ENCODE measurements at regions not wholly inside any gene's neighbourhood (a gene's known extent, or its start where the extent isn't known, plus 50 kb on each side); places are given as distances from the start of the nearest gene placed in this dataset.
"Not testable (repeated sequence)": the region's sequence is repeated elsewhere in the genome, so short reads cannot be mapped to it uniquely, and the experiment has no call there.

DNA sequence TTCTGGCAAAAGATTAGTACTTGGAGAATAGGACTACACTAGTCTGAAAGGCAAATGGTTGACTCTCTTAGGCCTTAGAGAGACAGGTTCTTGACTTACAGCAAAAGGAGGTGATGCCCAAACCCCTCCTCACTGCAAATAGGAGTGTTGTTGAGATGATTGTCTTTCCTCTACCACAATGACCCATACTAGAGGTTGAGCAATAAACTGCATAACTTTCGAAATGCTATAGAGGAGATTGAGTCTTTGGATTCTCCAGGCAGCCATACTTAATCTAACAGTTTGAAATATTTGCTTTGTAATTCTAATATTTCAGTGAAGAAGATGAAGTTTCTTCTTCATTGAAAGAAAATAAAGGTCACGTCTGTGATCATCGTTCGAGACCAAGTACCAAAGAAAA, 498.5 kb upstream of the GBE1 start:
- no peak for DNase-seq

DNA sequence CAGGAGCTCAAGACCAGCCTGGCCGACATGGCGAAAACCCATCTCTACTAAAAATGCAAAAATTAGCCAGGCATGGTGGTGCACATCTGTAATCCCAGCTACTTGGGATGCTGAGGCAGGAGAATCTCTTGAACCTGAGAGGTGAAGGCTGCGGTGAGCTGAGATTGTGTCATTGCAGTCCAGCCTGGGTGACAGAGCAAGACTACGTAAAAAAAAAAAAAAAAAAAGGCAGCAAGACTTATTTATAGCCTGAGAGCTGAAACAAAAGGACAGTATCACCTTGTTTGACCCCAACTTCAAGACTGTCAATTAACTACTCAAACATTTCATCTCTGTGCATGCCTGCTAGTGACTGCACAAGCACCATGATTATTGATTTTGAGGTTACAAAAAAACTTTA, 478.9 kb upstream of the GBE1 start:
- DNase-seq = no peak

DNA sequence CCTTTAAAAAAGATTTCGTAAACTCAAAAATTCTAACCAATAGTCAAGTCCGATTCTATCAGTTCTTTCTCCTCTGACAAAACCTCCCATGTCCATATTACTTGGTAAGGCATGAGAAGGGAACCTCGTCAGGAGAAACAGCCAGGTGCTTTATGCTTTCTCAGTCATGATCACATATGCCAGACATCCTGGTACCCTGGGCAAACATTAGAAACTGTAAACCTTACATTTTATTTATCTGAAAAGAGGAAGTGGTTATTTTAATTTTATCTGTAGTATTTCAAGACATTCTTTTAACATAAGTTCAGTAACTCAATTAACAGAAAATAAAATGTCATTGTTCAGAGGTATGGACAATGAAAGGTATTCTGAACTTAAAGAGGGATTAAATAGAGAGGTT, 474.8 kb upstream of the GBE1 start:
- no peak for DNase-seq

DNA sequence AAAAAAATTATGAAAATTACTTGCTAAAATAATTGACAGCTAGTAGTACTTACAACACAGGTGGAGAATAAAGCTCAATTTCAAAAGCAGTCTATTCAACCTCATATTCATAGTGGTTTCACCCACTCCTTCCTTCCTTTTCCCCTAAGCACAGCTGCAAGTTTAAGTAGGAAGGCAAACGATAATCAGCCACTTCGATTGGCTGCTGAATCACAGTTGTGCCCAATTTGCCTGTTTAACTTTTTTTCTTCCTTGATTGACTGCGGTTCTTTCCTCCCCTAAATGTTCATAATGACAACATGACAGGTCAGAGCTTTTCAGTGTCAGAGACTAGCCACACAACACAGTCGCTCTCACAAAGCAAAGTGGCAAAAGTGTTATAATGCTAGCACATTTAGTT, 468.0 kb upstream of the GBE1 start:
- DNase-seq = no peak

DNA sequence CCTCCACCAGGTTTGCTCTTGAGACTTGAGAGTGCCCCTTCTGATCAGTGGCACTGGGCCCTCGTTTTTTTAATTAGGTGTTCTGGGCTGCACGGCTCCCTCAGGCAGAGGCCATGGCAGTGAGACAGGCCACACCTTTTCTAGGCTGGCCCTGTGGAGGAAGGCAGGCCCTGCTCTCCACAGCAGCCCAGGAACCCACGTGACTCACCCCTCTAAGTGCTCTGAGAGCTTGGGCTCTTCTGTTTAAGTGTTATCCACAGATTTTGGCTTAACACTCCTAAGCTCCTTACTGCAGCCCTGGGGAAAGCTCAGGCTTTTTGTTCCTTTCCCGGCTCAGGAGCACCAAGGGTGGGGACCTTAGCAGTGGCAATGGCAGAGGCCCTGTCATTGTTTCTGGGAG, 463.2 kb upstream of the GBE1 start:
- DNase-seq = no peak

DNA sequence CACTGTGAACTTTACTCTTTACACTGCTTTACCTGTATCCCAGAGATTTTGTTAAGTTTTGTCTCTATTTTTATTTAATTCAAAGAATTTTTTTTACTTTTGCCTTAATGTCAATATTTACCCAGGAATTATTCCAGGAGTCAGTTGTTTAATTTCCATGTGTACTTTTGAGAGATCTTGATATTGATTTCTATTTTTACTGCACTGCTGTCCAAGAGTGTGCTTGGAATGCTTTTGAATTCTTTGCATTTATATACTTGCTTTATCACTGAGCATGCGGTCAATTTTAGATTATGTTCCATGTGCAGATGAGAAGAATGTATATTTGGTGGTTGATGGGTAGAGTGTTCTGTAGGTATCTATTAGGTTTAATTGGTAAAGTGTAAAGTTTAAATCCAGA, 461.0 kb upstream of the GBE1 start:
- DNase-seq = no peak

DNA sequence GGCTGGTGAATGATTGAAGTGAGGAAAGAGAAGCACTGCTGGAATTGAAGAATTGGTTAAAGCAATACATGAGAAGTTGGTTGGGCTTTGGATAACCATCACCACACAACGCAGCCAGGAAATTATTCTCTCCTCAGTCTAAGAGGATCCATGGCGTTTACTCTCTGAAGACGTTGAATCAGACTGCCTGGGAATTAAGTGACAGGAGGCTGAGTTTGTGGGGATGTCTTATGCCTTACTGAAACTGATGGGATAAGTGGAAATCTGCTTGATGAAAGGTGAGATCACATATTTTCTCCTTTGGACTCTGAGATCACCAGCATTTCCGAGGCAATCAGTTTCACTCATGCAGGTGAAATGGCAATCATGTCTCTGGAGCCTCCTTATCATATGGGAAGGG, 456.1 kb upstream of the GBE1 start:
- DNase-seq = no peak

DNA sequence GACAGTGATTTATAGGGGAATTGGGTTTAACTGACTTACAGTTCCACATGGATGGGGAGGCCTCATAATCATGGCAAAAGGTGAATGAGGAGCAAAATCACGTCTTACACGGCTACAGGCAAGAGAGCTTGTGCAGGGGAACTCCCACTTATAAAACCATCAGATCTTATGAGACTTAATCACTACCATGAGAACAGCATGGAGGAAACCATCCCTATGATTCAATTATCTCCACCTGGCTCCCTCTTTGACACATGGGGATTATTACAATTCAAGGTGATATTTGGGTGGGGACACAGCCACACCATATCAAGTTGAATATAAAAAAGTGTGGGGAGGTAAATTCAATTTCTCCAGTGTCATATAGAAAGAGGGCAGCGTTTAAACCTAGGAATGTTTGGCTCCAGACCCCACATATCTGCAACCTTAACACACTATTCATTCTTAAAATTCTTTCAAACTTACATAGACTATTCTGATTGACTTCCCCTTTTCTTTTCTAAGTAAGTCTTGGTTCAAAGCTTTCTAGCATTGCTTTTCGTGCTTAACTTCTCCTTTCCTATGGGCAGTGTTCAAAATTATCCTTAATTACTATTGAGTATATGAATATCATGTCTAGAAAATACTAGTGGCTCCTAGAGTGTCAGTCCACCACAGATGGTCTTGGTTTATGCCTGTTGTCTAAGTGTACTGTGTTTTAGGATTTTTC, 446.7 kb upstream of the GBE1 start:
- no peak for DNase-seq

DNA sequence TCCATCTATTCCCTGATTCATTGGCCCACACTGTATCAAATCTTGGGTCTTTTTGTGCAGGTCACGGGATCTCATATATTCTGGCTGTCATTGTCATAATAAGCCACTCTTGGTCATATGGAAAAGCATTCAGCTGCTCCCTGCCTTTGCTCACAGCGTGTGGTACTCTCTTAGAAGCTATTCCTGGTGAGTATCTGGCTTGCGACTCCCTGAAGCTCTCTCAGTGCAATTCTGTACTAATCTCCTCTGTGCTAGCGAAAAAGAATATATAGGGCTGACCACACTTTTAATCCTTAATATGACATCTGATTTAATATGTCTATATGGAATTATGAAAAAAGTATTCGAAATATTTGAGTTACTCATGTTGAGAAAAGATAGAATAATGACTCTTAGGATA, 440.8 kb upstream of the GBE1 start:
- no peak for DNase-seq

DNA sequence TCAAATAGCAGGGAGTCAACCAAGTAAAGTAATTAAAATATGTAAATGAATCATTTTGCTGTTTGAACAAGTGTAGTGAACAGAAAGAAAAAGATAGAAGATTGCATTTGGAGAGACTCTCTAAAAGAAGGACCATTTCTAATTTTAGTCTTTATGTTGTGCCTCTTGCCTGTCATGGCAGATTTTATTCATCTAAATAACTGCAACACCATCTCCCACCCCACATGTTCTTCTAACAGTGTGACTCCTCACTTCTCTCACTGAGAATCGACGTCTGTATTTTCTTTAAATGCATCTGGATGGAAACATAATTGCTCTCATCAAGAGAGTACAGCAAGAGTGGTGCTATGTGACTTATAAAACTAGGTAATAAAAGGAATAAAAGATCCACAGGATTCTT, 439.9 kb upstream of the GBE1 start:
- no peak for DNase-seq

DNA sequence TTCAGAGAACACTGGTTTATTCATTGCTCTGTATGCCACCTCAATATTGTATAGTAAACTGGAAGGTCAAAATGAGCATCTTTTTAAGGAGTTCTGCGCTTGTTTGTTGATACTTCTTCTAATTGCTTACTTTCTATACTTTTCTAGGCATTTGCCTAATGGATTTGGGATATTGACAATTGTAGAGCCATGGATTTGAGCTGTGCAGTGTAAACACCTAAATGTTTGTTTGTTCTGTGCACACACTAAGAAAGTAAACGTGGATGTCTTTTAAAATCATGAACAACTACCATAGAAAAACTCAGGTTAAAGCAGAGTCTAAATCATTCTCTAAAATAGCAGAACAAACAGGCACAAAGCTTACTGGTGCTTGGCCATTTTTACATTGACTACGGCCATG, 436.6 kb upstream of the GBE1 start:
- no peak for DNase-seq

DNA sequence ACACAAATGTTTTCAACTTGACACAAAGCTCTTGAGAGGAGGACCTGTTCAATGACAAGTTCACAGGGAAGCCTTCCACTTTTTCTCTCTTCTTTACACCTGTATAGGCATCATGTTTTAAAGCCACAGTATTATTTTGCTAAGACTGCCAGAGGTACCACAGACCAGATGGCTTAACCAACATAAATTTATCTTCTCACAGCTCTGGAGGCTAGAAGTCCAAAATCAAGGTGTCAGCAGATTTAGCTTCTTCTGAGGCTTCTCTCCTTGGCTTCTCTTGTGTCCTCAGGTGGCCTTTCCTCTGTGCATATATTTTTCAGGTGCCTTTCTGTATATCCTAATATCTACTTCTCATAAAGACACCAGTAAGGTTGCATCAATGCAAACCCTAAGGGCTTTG, 435.2 kb upstream of the GBE1 start:
- no peak for DNase-seq

DNA sequence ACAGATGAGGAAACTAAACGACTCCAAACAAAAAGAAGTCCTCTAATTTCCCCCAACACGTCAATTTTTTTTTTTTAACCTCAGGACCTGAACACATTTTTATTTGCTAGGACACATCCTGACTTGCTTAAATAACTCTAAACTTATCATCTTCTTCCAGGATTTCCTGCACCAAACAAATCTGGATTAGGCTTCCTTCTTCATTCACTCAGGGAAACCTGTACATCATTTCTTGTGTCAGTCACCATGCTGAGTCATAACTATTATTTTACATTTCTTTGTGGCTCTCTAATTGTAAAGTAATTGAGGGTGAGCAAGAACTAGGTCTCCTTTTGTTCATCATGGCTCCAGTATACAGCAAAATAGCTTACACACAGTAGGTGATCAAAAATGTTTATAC, 433.4 kb upstream of the GBE1 start:
- DNase-seq = no peak

DNA sequence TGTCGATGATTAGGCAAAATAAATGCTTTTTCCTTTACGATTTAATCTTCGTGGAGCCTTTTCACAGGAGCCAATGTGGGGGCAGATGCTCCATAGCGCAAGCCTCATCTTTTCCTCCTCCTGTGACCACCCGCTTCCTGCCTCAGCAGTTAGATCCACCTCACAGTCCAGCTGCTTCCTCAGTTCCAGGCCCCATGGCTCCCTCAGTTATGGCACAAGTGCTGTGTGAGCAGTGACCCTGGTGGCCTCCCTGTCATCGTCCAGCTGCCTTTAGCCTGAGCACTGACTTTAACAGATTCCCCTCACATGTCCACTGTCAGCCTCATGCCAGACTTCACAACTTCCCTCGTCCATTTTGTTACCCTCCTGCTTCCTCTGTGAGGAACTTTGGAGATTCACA, 424.6 kb upstream of the GBE1 start:
- DNase-seq = no peak

DNA sequence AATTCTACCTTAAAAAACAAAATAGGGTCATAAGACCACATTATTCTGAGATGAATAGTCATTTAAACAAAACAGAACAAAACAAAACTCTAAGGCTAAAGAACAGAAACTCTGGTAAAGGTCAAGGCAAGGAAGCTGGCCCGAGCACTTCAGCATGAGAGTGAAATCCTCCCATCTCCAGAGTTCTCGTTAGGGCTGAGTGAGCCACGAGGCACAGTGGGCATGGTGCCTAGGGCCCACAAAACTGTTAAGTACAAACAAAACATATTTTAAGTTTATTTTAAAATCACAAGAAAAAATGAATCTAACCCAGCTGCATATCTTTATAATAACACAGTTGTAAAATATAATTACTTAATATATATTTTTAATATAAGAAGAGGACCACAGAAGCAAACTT, 417.8 kb upstream of the GBE1 start:
- DNase-seq = no peak

DNA sequence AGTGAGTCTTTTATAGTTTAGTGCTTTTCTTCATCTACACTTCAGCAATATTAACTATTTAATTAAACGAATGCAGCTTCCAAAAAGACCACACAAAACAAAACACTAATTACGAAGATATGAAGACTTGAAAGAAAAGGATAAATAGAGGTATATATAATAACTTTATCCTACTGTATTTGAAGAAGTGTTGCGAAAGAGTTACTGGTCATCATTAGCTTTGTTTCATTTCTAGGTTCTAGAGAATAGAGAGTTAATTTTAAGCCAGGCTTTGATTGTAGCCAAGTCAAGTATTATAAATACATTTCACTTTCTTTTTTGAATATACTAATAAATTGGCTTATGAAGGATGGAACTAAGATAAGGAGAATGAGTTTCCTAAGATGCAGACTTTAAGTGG, 416.8 kb upstream of the GBE1 start:
- DNase-seq = no peak

DNA sequence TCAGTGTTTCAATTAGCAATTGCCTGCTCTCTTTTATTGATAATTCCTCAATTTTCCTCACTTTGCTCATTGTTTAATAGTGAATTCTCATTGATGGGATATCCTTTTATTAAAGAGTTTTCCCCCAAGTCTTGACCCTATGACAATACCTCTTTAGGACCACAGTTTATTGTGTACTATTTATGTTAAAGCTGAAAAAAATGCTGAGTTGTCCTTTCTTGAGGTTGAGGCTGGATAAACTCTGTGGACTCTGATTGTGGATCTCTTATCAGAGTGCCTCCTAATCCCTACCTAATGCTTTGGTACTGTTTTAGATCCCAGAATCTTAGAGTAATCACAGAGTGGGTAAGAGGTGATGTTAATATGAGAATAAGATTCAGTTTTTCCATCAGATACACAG, 416.3 kb upstream of the GBE1 start:
- DNase-seq = no peak

DNA sequence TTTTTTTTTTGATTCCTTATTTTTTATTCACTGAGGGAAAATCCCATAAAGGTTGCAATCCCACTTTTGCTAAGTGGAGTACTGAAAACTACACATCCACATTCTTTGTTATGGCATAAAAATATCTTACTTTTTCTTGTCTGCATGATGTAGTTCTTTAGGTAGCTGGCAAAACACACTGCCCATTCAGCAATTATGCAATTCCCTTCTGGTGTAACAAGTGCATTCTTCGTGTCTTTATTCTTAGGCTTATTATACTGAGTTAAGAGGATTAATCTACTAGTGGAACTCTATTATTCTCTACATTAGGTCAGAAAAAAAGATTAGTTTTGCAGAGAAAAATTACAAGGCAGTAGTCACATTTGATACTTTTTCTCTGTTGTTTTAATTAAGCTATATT, 403.8 kb upstream of the GBE1 start:
- DNase-seq = no peak

DNA sequence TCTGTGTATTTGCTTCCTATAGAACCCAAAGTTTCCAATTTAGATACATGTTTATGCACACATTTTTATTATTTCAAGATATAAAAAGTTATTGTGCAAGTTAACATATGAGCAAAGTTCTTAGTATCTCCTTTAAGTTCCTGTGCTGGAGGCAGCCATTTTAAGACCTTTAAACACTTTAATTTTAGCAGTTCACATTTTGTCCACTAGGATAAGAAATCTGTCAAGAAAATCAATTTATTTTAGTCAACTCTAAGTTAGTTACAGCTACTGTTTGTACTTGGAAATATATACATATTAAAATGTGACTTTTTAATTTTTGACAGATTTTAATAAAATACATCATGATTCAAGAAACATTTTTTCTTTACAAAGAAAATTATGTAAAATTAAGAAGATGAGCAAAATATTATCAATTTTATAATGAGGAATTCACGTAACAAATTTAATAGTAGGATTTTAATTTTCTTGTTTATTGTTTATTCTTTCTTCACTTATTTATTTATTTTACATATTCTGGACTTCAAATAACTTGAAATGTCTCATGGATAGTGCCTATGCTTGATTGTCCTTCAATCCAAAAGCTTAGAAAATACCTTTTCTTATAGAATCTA, 402.6 kb upstream of the GBE1 start:
- DNase-seq = no peak

DNA sequence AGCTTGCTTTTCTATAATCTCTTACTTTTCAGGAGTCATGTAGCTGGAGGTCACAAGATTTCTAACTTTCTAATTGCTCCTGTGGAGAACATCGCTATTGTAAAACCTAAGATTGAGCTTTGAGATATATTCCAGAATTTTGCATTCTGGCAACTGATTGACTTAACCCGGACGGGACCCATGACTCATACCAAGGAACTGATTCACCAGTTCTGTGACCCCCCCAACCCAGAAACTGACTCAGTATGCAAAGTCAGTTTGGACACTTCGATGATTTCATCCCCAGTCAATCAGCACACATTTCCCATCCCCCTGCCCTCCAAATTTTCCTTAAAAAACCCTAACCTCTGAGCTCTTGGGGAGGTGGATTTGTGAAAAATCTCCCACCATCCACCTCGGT, 396.5 kb upstream of the GBE1 start:
- DNase-seq = no peak

DNA sequence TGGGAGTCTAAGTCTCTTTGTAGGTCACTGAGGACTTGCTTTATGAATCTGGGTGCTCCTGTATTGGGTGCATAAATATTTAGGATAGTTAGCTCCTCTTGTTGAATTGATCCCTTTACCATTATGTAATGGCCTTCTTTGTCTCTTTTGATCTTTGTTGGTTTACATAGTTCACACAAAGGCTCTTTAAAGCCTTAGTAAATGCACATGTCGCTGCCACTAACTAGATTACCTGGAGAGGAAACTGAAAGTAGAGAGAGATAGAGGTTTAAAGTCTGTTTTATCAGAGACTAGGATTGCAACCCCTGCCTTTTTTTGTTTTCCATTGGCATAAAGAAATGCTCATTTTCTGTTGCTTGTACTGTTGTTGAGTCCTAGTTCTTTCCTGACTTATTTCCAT, 392.4 kb upstream of the GBE1 start:
- DNase-seq = not testable (repeated sequence)

DNA sequence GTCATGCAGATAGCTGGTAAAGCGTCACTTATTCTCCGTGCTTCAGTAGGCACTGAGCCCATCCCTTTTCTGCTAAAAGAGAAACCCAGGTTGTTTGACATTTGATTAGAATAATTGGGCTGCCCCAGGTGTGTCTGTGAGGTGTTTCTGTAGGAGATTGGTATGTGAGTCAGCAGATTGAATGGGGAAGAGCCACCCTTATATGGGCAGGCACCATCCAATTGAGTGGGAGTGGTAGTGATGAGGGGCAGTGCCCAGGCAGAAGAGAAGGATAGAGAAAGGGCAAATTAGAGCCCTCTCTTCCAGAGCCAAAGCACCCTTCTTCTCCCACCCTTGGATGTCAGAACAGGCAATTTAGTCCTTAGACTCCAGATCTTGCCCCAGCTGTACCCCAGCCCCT, 384.3 kb upstream of the GBE1 start:
- no peak for DNase-seq

DNA sequence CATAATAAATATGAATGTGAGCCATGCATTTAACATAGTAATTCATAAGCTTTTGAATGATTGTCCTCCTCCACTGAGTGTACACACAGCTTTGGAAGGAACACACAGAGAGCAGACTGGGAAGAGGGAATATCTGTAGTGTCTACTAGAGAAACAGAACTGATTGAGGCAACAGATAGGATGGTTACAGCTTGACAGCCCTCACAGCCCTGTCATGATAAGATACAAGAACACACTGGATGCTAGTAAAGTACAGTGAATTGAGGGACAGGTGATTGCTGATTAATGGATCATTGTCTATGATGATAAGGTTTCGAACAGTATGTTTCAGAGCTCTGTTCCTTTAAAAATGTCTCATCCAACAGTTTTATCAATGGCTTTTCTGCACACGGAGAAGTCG, 383.4 kb upstream of the GBE1 start:
- no peak for DNase-seq

DNA sequence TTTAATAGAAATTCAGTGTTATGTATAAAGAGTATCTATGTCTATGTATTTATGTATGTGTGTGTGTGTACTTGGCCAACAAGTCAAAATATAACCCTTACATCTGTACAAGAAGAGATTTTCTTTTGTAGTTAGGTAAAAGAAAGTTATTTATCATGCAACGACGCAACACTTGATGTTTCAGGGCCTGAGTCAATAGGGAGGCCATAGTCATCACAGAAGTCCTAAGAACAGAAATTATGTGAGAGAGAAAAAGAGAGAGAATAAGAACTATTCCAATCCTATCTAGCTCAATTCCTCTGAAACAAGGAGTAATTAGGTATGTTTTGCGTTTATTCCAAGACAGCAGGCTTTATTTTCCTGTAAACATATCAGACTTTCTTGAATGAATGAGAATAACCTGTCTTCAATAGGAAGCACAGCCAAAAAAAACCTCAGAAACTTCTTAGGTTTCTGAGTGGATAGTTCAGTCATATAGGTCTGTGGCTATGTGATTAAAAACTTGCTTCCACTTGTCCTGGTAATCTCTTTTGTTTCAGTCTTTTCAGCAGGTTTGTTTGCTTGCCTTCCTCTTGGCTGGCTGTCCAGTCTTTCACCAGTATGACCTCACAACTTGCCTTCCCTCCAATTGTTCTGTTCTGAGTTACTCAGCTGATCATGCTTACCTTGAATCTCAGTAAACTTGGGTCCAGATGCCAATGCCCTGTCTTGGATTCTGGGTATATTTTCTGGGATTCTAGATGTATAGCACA, 382.4 kb upstream of the GBE1 start:
- DNase-seq = no peak

DNA sequence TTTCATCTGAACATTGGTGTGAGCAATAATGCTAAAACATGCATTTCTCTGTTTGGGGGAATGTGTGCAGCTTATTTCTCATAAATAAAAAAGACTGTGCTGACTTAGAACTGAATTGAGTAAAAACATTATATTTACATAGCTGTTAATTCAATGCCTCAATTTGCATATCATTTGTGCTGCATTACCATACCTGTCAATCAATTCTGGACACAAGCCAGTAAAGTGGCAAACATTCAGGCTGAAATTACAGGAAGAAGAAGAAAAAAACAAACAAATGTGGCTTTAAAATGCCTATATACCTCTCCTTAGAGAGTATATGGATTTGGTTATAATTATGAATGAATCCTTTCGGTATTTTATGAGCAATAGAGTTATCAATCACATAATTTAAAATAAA, 380.1 kb upstream of the GBE1 start:
- DNase-seq = no peak

All from SHP77 treated with DMSO at 0.1 percent for 48 hours (cell line).